ENCODE measurements at regions not wholly inside any gene's neighbourhood (a gene's known extent, or its start where the extent isn't known, plus 50 kb on each side); places are given as distances from the start of the nearest gene placed in this dataset.

- TF ChIP-seq CTCF (conservative IDR thresholded peaks at IDR 0.05; ENCODE audit: low read depth, low read length) (no peak), ELK1 (IDR thresholded peaks at IDR 0.05; ENCODE audit: borderline replicate concordance, low read depth, low read length) (no peak), SMC3 (IDR thresholded peaks at IDR 0.05; ENCODE audit: low read depth, low read length) (no peak), CEBPB (IDR thresholded peaks at IDR 0.05; ENCODE audit: low read depth, low read length) (no peak), POLR2A (IDR thresholded peaks at IDR 0.05; ENCODE audit: low read depth, low read length) (no peak), CHD1 (IDR thresholded peaks at IDR 0.05; ENCODE audit: low read depth, low read length) (no peak), MAZ (IDR thresholded peaks at IDR 0.05; ENCODE audit: borderline replicate concordance, low read depth, low read length) (no peak), RFX5 (IDR thresholded peaks at IDR 0.05; ENCODE audit: low read depth, low read length) (no peak), RAD21 (IDR thresholded peaks at IDR 0.05; ENCODE audit: low read length) (no peak), USF2 (IDR thresholded peaks at IDR 0.05; ENCODE audit: low read depth, low read length) (no peak), BHLHE40 (IDR thresholded peaks at IDR 0.05; ENCODE audit: low read depth, low read length) (no peak), MXI1 (IDR thresholded peaks at IDR 0.05; ENCODE audit: borderline replicate concordance, low read depth, low read length) (no peak), FOS (IDR thresholded peaks at IDR 0.05; ENCODE audit: low read depth, low read length) (no peak)
Measured at GRCh38 chr16:79351927-79352326, 248.6 kb downstream of the MAF start.
